ENCODE measurements at regions not wholly inside any gene's neighbourhood (a gene's known extent, or its start where the extent isn't known, plus 50 kb on each side); places are given as distances from the start of the nearest gene placed in this dataset.

- Histone ChIP-seq H3K36me3 (no peaks in the 10 kb centered on the region), H3K4me3 (no peak overlapping the region), H3K27me3 (no peaks in the 10 kb centered on the region), H3K9me3 (no peaks in the 10 kb centered on the region), H3K4me1 (no peaks in the 10 kb centered on the region), H3K27ac (no peak overlapping the region)
- no peak for TF ChIP-seq CTCF (IDR thresholded peaks at IDR 0.05)
- intact Hi-C loops (cut with DNase I) = no loop called here
- WGBS, 2 donors = 76 to 78% methylated on average over 3 of the region's 3 CpGs
- ATAC-seq = no peak
- DNase-seq = no peak
These were observed 242.3 kb upstream of the NOCT start for GRCh38 chr4:138773321-138773720.

GRCh38 chr4:138772366-138772765 is 243.2 kb upstream of the NOCT start:
- DNase-seq (no peak), ATAC-seq (no peak)
- Histone ChIP-seq H3K27ac (no peak overlapping the region), H3K27me3 (no peaks in the 10 kb centered on the region), H3K36me3 (no peaks in the 10 kb centered on the region), H3K4me3 (no peak overlapping the region), H3K4me1 (no peaks in the 10 kb centered on the region), H3K9me3 (no peaks in the 10 kb centered on the region)
- intact Hi-C loops (cut with DNase I) = no loop called here
- no peak for TF ChIP-seq CTCF (IDR thresholded peaks at IDR 0.05)

- TF ChIP-seq CTCF (IDR thresholded peaks at IDR 0.05) = no peak
- intact Hi-C loops (cut with DNase I) = no loop called here
- 82 to 86% methylated on average over 4 of the region's 4 CpGs for WGBS, 2 donors
- Histone ChIP-seq H3K36me3 (no peaks in the 10 kb centered on the region), H3K4me1 (no peaks in the 10 kb centered on the region), H3K4me3 (no peak overlapping the region), H3K27ac (no peak overlapping the region), H3K27me3 (no peaks in the 10 kb centered on the region), H3K9me3 (no peaks in the 10 kb centered on the region)
- DNase-seq (no peak), ATAC-seq (no peak)
These were observed 244.8 kb upstream of the NOCT start for GRCh38 chr4:138770818-138771217.

- ATAC-seq = no peak
- 86 to 90% methylated on average over 8 of the region's 8 CpGs for WGBS, 2 donors
- no peaks in the 10 kb centered on the region for H3K9me3 ChIP-seq
These were observed 249.2 kb upstream of the NOCT start for GRCh38 chr4:138766332-138766731.

More at GRCh38 chr4:138766332-138766731, 249.2 kb upstream of the NOCT start:
- H3K36me3 ChIP-seq = no peaks in the 10 kb centered on the region
- TF ChIP-seq CTCF (IDR thresholded peaks at IDR 0.05) = no peak
- intact Hi-C loops (cut with DNase I) = no loop called here
- no peaks in the 10 kb centered on the region for H3K27me3 ChIP-seq
- H3K27ac ChIP-seq = no peak overlapping the region
- no peak for DNase-seq
- no peaks in the 10 kb centered on the region for H3K4me1 ChIP-seq
- H3K4me3 ChIP-seq = no peak overlapping the region

All from heart right ventricle (tissue), 16 donors.